Gastrocnemius medialis (tissue), 4 donors: ENCODE measurements at regions not wholly inside any gene's neighbourhood (a gene's known extent, or its start where the extent isn't known, plus 50 kb on each side); places are given as distances from the start of the nearest gene placed in this dataset.

Experiments
- ATAC-seq, 2 donors: fragments of 150-250 bp; one replicate each; pipeline ENCODE4 v1.9.1; 2016
- DNase-seq, 2 donors: peaks; one replicate each; pipeline ENCODE4 v3.0.0-alpha.2; 2019
- H3K27ac ChIP-seq, 4 donors: fragments of 200-600 bp; sonication (generic); 1 replicate in 1 of 4; 2 replicates in 3 of 4; pipeline ENCODE4 v1.5.1; 2016 to 2018; ENCODE audit warnings: mild to moderate bottlenecking in 2 of 4, moderate library complexity in 1 of 4
- H3K27me3 ChIP-seq, 3 donors: fragments of 200-600 bp; sonication (generic) in 2 of 3; 1 replicate in 1 of 3; 2 replicates in 2 of 3; pipeline versions ENCODE4 v1.5.1 to v1.6.0; 2016 to 2019; ENCODE audit warnings: mild to moderate bottlenecking in 1 of 3, moderate library complexity in 1 of 3
- H3K36me3 ChIP-seq, 2 donors: fragments of 200-600 bp; sonication (generic) in 1 of 2; one replicate each; pipeline ENCODE4 v1.5.1; 2017 to 2018
- H3K4me1 ChIP-seq, 2 donors: fragments of 200-600 bp; sonication (generic) in 1 of 2; one replicate each; pipeline ENCODE4 v1.5.1; 2016 to 2017; ENCODE audit warnings: mild to moderate bottlenecking in 2 of 2
- H3K4me3 ChIP-seq, 4 donors: fragments of 200-600 bp; sonication (generic) in 3 of 4; 1 replicate in 1 of 4; 2 replicates in 3 of 4; pipeline ENCODE4 v1.5.1; 2016 to 2019; ENCODE audit warnings: mild to moderate bottlenecking in 2 of 4
- H3K9me3 ChIP-seq, 3 donors: fragments of 200-600 bp; sonication (generic) in 2 of 3; 1 replicate in 1 of 3; 2 replicates in 2 of 3; pipeline ENCODE4 v1.5.1; 2016 to 2019
- CTCF ChIP-seq, 5 experiments: fragments of 450-650 bp in 3 of 5; fragments of 200-600 bp in 2 of 5; sonication (generic) in 2 of 5; IDR thresholded peaks in 4 of 5; conservative IDR thresholded peaks in 1 of 5; 1 replicate in 4 of 5; 2 replicates in 1 of 5; pipeline ENCODE4 v1.5.1; 2016 to 2019; ENCODE audit warnings: antibody characterized with exemption in 5 of 5, mild to moderate bottlenecking in 3 of 5, moderate library complexity in 3 of 5
- POLR2A ChIP-seq, 2 donors: fragments of 450-650 bp; IDR thresholded peaks; one replicate each; pipeline ENCODE4 v1.6.1; 2017; ENCODE audit warnings: antibody characterized with exemption in 2 of 2, mild to moderate bottlenecking in 2 of 2, moderate library complexity in 2 of 2
- in situ Hi-C, 4 donors: fragments of 200-750 bp; cut with MboI; loops; one replicate each; pipeline versions ENCODE4 v1.15.0 to v1.8.0; 2017; ENCODE audit warnings: low sequenced_read_pairs in 4 of 4
- intact Hi-C: fragments of 100-400 bp; cut with DNase I; formaldehyde crosslinking; loops from one replicate; pipeline ENCODE4 v1.15.1; 2023; ENCODE audit warnings: low total_unique reads

- intact Hi-C loops, result loop anchor here (10.0 kb wide), 1 partner anchor 56 kb away; no protein-coding TSS in a partner anchor
Measured at GRCh38 chrX:69079268-69079667, 86.0 kb downstream of the PJA1 start.

GRCh38 chrX:69077895-69078455 lies 87.3 kb downstream of the PJA1 start:
- DNase-seq, result no peak
- TF ChIP-seq CTCF (IDR thresholded peaks at IDR 0.05 in 4 of 5, conservative IDR thresholded peaks at IDR 0.05 in 1 of 5) (no peak), POLR2A (IDR thresholded peaks at IDR 0.05) (no peak)
- no peak overlapping the region for H3K27ac ChIP-seq
- in situ Hi-C loops, result loop anchor here in 1 of 4 donors (25.0 kb wide), 1 partner anchor 91 kb away; no protein-coding TSS in a partner anchor
- no peaks in the 10 kb centered on the region for H3K36me3 ChIP-seq
- no peak overlapping the region for H3K4me3 ChIP-seq
- no peaks in the 10 kb centered on the region for H3K4me1 ChIP-seq
- no peaks in the 10 kb centered on the region for H3K9me3 ChIP-seq
- intact Hi-C loops, result loop anchor here (10.0 kb wide), 1 partner anchor 57 kb away; no protein-coding TSS in a partner anchor
- H3K27me3 ChIP-seq, result no peaks in the 10 kb centered on the region
- ATAC-seq, result no peak

More at GRCh38 chrX:69079268-69079667, 86.0 kb downstream of the PJA1 start:
- Histone ChIP-seq H3K27ac (no peak overlapping the region), H3K36me3 (no peaks in the 10 kb centered on the region), H3K4me3 (no peak overlapping the region), H3K27me3 (no peaks in the 10 kb centered on the region), H3K4me1 (no peaks in the 10 kb centered on the region), H3K9me3 (no peaks in the 10 kb centered on the region)
- ATAC-seq, result no peak
- TF ChIP-seq POLR2A (IDR thresholded peaks at IDR 0.05), result no peak
- no peak for TF ChIP-seq CTCF (IDR thresholded peaks at IDR 0.05 in 4 of 5, conservative IDR thresholded peaks at IDR 0.05 in 1 of 5)
- in situ Hi-C loops, result loop anchor here in 1 of 4 donors (25.0 kb wide), 1 partner anchor 92 kb away; no protein-coding TSS in a partner anchor
- no peak for DNase-seq

DNA sequence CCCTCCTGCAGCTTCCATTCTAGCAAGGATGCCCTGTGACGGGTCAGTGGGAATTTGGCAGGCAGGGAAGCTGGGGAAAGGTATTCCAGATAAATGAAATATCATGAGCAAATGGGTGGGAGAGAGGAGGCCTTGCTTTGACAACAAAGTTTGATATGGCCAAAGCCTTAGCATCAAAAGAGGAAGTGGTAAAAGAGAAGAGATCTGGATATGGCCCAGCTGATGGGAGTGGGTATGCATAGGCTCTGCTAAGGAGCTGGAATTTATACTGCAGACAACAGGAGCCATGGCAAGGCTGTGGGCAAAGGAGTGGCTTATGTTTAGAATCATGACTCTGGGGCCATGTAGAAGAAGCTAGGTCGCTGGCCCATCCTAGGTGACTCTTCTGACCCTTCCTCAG lies 89.2 kb downstream of the PJA1 start:
- no peaks in the 10 kb centered on the region for H3K9me3 ChIP-seq
- no peaks in the 10 kb centered on the region for H3K27me3 ChIP-seq
- in situ Hi-C loops, result loop anchor here in 1 of 4 donors (25.0 kb wide), 1 partner anchor 89 kb away; no protein-coding TSS in a partner anchor
- intact Hi-C loops, result loop anchor here (10.0 kb wide), 1 partner anchor 59 kb away; no protein-coding TSS in a partner anchor
- DNase-seq, result no peak
- no peak overlapping the region for H3K4me3 ChIP-seq
- no peaks in the 10 kb centered on the region for H3K36me3 ChIP-seq
- TF ChIP-seq POLR2A (IDR thresholded peaks at IDR 0.05) (no peak), CTCF (IDR thresholded peaks at IDR 0.05 in 4 of 5, conservative IDR thresholded peaks at IDR 0.05 in 1 of 5) (no peak)
- ATAC-seq, result no peak
- no peaks in the 10 kb centered on the region for H3K4me1 ChIP-seq
- H3K27ac ChIP-seq, result no peak overlapping the region

DNA sequence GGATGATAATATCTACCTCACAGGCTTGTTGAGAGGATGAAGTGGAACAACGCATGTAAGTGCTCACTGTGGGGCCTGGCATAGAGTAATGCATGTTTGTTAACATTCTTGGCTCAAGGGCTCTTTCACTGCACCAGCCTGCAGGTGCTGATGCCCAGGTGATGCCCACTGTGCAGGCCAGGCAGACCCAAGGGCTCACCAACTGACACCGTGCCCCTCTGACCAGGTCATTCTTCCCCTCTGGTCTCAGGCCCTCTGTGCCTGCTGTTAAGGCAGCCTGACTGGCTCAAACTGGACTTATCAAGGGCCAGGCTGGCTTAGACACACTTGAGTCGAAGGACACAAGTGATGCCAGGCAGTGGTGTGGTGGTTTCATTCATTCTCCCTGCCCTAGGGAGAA lies 90.5 kb downstream of the PJA1 start:
- intact Hi-C loops, result loop anchor here (10.0 kb wide), 1 partner anchor 60 kb away; no protein-coding TSS in a partner anchor
- DNase-seq (no peak), ATAC-seq (no peak)
- no peaks in the 10 kb centered on the region for H3K36me3 ChIP-seq
- in situ Hi-C loops, result loop anchor here in 2 of 4 donors (25.0 kb wide), 2 partner anchors 87 to 237 kb away; partner anchors contain the start of gene EFNB1 (in 1 of the 2)
- no peaks in the 10 kb centered on the region for H3K27me3 ChIP-seq
- no peaks in the 10 kb centered on the region for H3K9me3 ChIP-seq
- H3K4me1 ChIP-seq, result no peaks in the 10 kb centered on the region
- TF ChIP-seq POLR2A (IDR thresholded peaks at IDR 0.05) (no peak), CTCF (IDR thresholded peaks at IDR 0.05 in 4 of 5, conservative IDR thresholded peaks at IDR 0.05 in 1 of 5) (no peak)
- H3K27ac ChIP-seq, result no peak overlapping the region
- H3K4me3 ChIP-seq, result no peak overlapping the region
